Lower leg skin (tissue), 3 donors: ENCODE measurements at regions not wholly inside any gene's neighbourhood (a gene's known extent, or its start where the extent isn't known, plus 50 kb on each side); places are given as distances from the start of the nearest gene placed in this dataset.

Experiments
- CTCF ChIP-seq, 3 donors: fragments of 450-650 bp; IDR thresholded peaks; one replicate each; pipeline ENCODE4 v1.5.1; 2016; ENCODE audit warnings: antibody characterized with exemption in 3 of 3, mild to moderate bottlenecking in 3 of 3, moderate library complexity in 2 of 3
- POLR2A ChIP-seq, 2 donors: fragments of 450-650 bp; IDR thresholded peaks; one replicate each; pipeline ENCODE4 v1.6.1; 2016 to 2017; ENCODE audit warnings: antibody characterized with exemption in 2 of 2, mild to moderate bottlenecking in 1 of 2, moderate library complexity in 1 of 2

- TF ChIP-seq CTCF (IDR thresholded peaks at IDR 0.05) (no peak), POLR2A (IDR thresholded peaks at IDR 0.05) (no peak)
Observed at GRCh38 chr13:111919849-111920248, 147.1 kb upstream of the SOX1 start.
